ENCODE measurements at regions not wholly inside any gene's neighbourhood (a gene's known extent, or its start where the extent isn't known, plus 50 kb on each side); places are given as distances from the start of the nearest gene placed in this dataset.

- H3K27me3 ChIP-seq (replicated peaks; ENCODE audit: control insufficient read depth, insufficient read depth, low read length): no peaks in the 10 kb centered on the region; the same call in none of the 2 replicates
- no peaks in the 10 kb centered on the region for H3K36me3 ChIP-seq (ENCODE audit: control insufficient read depth, insufficient read depth, low read length)
- H3K4me3 ChIP-seq (replicated peaks; ENCODE audit: low read depth, low read length): no peak overlapping the region
- TF ChIP-seq CTCF (IDR thresholded peaks at IDR 0.05; ENCODE audit: insufficient read depth, low read length, poor library complexity, severe bottlenecking): no peak
- no peak for DNase-seq (ENCODE audit: extremely low read depth, insufficient read length)
These were observed 181.8 kb upstream of the MYL2 start for GRCh38 chr12:111102102-111102739.

- no peak for TF ChIP-seq CTCF (IDR thresholded peaks at IDR 0.05; ENCODE audit: insufficient read depth, low read length, poor library complexity, severe bottlenecking)
- Histone ChIP-seq H3K4me3 (replicated peaks; ENCODE audit: low read depth, low read length) (no peak overlapping the region), H3K27me3 (replicated peaks; ENCODE audit: control insufficient read depth, insufficient read depth, low read length) (no peaks in the 10 kb centered on the region; the same call in none of the 2 replicates), H3K36me3 (ENCODE audit: control insufficient read depth, insufficient read depth, low read length) (no peaks in the 10 kb centered on the region)
- no peak for DNase-seq (ENCODE audit: extremely low read depth, insufficient read length)
These were observed 180.6 kb upstream of the MYL2 start for GRCh38 chr12:111101003-111101402.

- no peak for TF ChIP-seq CTCF (IDR thresholded peaks at IDR 0.05; ENCODE audit: insufficient read depth, low read length, poor library complexity, severe bottlenecking)
- H3K27me3 ChIP-seq (replicated peaks; ENCODE audit: control insufficient read depth, insufficient read depth, low read length): no peaks in the 10 kb centered on the region; the same call in none of the 2 replicates
- no peak overlapping the region for H3K4me3 ChIP-seq (replicated peaks; ENCODE audit: low read depth, low read length)
- DNase-seq (ENCODE audit: extremely low read depth, insufficient read length): no peak
- H3K36me3 ChIP-seq (ENCODE audit: control insufficient read depth, insufficient read depth, low read length): no peaks in the 10 kb centered on the region
These were observed 180.2 kb upstream of the MYL2 start for GRCh38 chr12:111100554-111100953.

GRCh38 chr12:111100003-111100402, 179.6 kb upstream of the MYL2 start:
- H3K27me3 ChIP-seq (replicated peaks; ENCODE audit: control insufficient read depth, insufficient read depth, low read length): no peaks in the 10 kb centered on the region; the same call in none of the 2 replicates
- no peaks in the 10 kb centered on the region for H3K36me3 ChIP-seq (ENCODE audit: control insufficient read depth, insufficient read depth, low read length)
- no peak for TF ChIP-seq CTCF (IDR thresholded peaks at IDR 0.05; ENCODE audit: insufficient read depth, low read length, poor library complexity, severe bottlenecking)
- H3K4me3 ChIP-seq (replicated peaks; ENCODE audit: low read depth, low read length): peak overlapping the region; percentile 15; the same call in 1 of the 2 replicates
- no peak for DNase-seq (ENCODE audit: extremely low read depth, insufficient read length)

GRCh38 chr12:111099186-111099585, 178.8 kb upstream of the MYL2 start:
- no peaks in the 10 kb centered on the region; the same call in none of the 2 replicates for H3K27me3 ChIP-seq (replicated peaks; ENCODE audit: control insufficient read depth, insufficient read depth, low read length)
- no peak for TF ChIP-seq CTCF (IDR thresholded peaks at IDR 0.05; ENCODE audit: insufficient read depth, low read length, poor library complexity, severe bottlenecking)
- no peaks in the 10 kb centered on the region for H3K36me3 ChIP-seq (ENCODE audit: control insufficient read depth, insufficient read depth, low read length)
- no peak overlapping the region for H3K4me3 ChIP-seq (replicated peaks; ENCODE audit: low read depth, low read length)
- peak; percentile 49 for DNase-seq (ENCODE audit: extremely low read depth, insufficient read length)

All from GM06990 (cell line).